ENCODE measurements at regions not wholly inside any gene's neighbourhood (a gene's known extent, or its start where the extent isn't known, plus 50 kb on each side); places are given as distances from the start of the nearest gene placed in this dataset.

DNA sequence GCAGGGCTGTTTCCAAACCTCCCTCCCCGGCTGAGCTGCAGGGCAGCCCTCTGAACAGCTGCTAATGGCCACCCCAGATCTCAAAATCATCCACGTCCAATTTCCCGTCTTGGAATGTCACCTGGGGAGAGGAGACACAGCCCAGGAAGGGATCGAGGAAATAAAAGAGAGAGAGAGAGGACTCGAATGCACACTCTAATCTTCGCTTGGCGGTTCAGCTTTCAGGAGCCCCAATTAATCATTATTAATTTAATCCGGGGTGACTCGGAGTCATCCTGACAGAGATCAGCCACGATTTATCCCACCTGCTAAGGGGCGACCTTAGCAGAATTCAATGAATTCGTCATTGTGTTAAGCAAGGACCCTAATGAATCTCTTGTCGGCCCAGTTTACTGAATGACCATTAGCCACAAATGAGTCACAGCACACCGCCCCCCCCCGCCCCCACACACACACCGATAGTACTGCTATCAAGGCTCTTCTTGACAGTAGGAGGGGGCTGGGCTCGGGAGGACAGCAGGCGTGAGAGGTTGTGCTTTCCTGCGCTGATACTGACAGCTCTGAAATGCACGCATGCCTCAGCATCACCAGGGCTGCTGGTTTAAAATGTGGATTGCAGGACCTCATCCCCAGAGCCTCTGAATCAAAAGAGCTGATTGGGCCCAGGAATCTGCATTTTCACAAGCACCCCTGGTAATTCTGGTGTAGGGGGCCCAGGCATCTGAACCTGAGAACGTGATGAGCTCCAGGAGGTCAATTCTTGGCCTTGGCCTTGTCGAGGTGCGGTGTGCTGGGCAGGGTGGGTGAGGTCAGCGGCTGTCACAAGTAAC is 190.0 kb upstream of the CIBAR2 start:
- TF ChIP-seq, protein P1, sequence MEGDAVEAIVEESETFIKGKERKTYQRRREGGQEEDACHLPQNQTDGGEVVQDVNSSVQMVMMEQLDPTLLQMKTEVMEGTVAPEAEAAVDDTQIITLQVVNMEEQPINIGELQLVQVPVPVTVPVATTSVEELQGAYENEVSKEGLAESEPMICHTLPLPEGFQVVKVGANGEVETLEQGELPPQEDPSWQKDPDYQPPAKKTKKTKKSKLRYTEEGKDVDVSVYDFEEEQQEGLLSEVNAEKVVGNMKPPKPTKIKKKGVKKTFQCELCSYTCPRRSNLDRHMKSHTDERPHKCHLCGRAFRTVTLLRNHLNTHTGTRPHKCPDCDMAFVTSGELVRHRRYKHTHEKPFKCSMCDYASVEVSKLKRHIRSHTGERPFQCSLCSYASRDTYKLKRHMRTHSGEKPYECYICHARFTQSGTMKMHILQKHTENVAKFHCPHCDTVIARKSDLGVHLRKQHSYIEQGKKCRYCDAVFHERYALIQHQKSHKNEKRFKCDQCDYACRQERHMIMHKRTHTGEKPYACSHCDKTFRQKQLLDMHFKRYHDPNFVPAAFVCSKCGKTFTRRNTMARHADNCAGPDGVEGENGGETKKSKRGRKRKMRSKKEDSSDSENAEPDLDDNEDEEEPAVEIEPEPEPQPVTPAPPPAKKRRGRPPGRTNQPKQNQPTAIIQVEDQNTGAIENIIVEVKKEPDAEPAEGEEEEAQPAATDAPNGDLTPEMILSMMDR (IDR thresholded peaks at IDR 0.05), result no peak
- no peak for TF ChIP-seq POLR2A (IDR thresholded peaks at IDR 0.05)

Measured in lower leg skin (tissue), 3 donors.